TTC549 (cell line): ENCODE measurements at regions not wholly inside any gene's neighbourhood (a gene's known extent, or its start where the extent isn't known, plus 50 kb on each side); places are given as distances from the start of the nearest gene placed in this dataset.
"Not testable (repeated sequence)": the region's sequence is repeated elsewhere in the genome, so short reads cannot be mapped to it uniquely, and the experiment has no call there.

ENCODE experiments used
- FAIRE-seq: peaks from 2 replicates; lab custom pipeline; 2012; peaks lifted over from hg19 to GRCh38; lab: Jason Lieb, UNC

DNA sequence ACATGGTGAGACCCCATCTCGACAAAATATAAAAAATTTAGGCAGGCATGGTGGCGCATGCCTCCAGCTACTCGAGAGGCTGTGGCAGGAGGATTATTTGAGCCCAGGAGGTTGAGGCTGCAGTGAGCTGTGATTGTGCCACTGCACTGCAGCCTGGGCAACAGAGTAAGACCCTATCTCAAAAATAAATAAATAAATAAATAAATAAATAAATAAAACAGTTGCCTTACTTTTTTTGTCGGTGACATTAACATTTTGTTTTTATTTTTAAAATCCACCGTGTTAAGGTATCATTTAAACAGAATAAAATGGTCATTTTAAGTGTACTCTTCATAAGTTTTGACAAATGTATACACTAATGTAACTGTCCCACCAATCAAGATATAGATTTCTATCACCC is 57.0 kb downstream of the RASL11A start:
- no peak for FAIRE-seq

DNA sequence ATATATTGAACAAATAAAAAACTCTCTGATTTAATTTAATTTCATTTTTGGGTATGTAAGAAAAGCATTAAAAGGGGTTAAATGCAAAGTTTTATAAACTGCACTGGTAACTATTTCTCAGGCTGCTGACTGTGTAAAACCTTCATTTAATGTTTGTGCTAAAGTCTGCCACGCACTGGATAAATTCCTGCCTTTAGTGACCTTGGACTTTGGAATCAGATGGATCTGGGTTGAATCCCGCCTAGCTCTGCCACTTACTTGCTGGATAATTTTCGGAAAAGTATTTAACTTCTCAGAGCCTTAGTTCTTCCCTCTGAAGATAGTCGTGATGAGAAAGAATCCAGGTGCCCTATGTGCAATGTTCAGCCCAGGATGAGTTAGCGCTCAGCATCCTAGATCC is 58.6 kb downstream of the RASL11A start:
- FAIRE-seq = no peak

DNA sequence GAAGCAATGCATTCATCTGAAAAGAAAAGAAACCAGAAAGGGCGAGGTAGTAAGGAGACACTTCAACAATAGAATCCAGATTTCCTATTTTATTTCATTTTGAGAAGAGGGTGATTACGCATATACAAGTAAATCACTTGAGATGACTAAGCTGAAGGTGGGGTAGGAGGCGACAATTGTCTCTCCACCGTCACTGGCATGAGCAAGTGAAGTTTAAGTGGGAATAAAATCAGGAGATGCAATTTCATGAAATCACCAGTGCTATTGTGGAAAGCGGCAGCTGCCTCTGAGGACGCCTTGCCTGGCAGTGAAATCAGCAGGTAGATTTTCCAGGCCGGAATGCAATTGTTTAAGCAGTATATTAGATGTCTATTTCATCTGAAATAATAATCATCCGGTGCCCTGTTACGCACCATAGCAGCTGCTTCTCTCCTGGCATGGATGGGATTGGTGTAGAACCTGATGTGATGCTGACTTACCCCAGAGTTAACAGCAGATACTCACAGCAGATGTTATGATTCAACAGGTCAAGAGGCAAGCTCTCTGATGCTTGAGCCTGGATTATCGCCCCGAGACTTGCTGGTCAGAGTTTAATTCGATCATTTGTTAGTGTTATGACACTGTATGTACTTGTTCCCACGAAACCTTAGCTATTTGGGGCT is 64.3 kb downstream of the RASL11A start:
- no peak for FAIRE-seq

DNA sequence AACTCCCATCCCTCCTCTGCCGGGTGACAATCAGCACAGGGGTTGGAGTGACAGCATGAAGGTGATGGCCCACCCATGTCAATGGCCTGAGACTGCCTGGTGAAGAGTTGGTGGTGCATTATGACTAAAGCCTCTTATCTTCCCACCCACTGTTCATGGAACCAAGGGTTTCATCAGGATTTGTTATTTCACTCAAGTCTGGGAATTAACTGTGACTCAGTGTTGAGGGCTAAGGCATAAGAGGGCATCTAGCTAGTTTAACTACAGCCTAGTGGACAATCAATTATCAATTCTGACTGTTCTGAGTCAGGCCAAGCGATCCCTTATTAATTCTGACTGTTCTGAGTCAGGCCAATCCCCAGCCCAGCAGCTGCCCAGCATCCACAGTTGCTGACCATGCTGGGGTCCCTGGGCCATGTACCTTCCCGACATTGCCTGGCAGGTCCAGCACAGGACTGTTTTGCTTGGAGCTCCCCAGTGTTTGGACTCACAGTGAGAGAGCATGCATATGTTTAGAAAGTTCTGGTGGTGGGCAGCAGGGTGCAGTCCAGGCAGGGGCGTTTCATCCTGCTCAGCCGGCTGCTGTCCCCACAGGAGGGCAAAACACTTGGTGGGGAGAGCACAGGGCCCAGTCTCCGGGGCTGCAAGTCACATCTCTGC is 65.5 kb downstream of the RASL11A start:
- FAIRE-seq = no peak

DNA sequence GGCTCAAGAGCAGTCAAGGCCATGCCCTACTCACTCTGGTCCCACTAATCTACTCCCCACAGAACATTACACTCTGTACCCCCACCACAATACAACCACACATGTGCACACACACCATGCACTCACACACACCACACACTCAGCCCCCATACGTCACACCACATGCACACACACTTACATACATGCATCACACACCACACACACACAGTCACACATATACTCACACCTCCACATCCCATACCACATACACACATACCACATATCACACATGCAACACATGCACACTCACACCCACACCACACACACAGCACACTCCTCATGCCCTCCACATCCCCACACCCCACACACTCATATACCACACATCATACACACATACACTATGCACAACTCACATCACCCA is 67.6 kb downstream of the RASL11A start:
- FAIRE-seq = no peak

DNA sequence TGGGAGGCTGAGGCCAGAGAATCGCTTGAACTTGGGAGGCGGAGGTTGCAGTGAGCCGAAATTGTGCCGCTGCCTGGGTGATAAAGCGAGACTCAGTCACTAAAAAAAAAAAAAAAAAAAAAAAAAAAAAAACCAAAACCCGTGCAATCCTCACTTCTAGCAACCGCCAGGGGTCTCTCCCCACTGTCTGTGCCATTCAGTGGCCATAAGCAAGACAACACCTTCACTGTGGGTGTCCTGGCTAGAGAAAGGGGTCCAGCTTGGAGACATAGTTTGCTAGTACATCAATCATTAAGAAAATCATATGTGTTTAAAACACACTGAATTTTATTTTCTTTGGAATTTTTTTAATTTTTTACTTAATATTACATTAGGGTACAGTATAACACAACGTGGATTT is 68.2 kb downstream of the RASL11A start:
- FAIRE-seq = no peak

DNA sequence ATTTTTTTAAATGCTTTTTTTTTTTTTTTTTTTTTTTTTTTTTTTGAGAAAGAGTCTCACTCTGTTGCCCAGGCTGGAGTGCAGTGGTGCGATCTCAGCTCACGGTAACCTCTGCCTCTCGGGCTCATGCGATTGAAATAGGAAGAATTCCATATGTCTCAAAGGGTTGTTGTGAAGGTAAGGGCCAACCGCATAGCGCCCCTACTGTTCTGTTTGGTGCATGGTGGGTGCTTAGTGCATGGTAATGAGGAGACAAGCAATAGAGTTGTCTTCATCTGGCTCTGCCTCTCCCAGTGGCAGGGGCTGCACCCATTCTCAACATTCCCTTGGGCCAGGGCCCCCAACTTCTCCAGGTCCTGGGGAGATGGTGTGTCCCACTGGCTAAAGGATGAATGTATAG is 68.7 kb downstream of the RASL11A start:
- no peak for FAIRE-seq

DNA sequence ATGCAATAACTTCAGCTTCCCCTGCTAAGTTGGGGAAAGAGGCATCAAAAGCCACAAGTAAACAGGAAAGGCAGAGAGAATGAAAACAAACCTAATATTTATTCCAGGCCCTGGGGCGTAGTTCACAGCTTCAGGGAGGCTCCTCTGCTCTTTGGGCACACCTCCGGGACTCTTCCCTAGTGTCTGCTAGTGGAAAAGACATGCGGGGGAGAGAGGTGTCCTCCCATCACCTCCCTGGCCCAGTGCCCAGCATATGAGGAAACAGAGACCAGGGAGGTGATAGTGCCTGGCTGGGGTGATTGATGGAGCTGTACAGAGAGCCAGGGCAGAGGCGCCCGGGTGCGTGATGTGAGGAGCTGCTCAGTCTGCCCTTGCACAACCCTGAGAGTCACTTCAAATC is 71.0 kb downstream of the RASL11A start:
- FAIRE-seq = no peak

DNA sequence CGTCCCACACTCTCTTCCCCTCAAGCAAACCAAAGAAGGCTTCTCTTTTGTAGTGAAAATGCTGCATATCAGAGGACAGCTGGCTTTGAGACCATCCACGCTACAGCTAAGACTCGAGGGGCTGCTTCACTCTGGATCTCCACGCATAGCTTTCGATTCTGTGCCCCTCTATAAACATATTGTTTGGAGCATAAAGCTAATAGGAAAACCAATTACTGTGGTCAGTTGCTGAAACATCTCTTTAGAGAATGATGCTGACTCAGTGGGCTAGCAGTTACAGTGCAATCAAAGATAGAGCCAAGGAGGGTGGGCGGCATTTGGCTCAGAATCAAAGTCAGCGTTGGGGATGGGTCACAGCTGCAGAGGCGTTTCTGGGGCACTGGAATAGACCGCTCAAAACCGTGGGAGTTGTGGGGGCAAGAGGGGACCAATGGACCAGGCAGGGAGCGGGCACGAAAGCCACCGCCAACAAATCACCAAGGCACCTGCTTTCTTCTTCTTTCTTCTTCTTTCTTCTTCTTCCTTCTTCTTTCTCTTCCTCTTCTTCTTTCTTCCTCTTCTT is 76.7 kb downstream of the RASL11A start:
- no peak for FAIRE-seq

DNA sequence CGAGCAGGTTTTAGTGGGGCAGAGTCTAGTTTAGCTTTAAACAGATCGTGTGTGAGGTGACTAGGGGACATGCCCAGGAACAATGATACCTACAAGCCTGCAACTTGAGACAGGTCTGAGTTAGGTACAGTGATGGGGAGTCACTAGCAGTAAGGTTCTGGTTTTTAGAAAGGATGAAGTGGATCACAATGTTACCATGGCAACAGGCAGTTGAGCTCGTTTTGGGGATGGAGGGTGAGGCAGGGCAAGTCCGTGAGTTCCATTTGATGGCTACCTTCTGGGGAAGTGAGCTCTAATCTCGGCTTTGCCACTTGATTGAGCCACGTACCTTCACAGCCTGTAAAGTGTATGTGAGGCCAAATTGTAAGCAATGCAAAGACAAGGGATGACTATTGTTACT is 76.0 kb upstream of the GTF3A start:
- no peak for FAIRE-seq

DNA sequence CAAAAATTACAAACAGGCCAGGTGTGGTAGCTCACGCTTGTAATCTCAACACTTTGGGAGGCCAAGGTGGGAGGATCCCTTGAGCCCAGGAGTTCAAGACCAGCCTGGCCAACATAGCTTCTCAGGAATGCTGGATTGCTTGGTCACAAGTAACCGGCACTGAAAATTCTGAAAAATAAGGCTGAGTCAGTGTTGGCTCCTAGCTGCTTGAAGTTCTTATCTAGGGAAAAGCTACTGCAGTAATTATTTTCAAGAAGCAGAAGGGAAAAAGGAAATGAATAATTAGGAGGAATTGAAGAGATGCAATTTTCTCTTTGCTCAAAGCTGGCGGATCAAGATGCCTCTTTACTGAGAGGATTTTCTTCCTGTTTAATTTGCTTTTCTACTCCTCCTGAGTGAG is 75.0 kb upstream of the GTF3A start:
- FAIRE-seq = no peak

DNA sequence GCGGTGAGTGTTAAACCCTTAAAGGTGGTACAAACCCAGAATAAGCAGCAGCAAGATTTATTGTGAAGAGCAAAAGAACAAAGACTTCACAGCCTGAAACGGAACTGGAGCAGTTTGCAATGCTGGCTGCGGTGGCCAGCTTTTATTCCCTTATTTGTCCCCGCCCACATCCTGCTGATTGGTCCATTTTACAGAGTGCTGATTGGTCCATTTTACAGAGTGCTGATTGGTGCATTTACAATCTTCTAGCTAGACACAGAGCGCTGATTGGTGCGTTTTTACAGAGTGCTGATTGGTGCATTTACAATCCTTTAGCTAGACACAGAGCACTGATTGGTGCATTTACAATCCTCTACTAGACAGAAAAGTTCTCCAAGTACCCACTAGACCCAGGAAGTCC is 73.6 kb upstream of the GTF3A start:
- FAIRE-seq = not testable (repeated sequence)

DNA sequence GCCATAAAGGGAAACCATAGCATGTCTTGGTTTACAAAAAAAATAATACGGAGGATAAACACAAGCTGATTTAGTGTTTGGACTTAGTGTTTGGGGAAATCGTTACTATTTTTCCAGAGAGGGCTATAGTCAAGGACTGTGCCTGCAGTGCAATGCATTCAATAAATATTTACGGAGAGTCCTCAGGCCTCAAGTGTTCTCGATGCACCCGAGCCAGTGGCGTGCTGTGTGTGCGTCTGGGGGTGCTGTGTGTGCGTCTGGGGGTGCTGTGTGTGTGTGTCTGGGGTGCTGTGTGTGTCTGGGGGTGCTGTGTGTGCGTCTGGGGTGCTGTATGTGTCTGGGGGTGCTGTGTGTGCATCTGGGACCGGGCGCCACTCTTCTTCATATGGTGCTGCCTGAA is 71.7 kb upstream of the GTF3A start:
- FAIRE-seq = no peak

DNA sequence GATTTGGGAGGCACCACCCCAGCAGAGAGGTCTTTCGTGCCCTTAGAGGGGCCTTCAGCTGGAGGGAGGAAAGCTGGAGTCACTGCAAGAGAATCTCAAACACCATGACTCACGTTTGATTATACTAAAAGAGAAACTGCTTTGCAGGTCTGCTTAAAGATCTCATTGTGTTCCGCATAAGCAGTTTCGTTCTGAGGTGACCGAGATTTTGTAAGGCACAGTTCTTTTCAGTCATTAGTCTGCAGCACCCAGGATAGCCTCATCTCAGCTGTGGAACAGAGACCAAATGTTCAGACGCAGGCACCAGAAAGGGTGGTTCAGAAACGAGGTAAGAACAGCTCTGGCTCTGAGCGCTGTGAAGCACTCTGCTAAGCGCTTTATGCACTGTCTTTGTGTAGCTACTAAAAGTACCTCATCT is 71.2 kb upstream of the GTF3A start:
- FAIRE-seq = no peak

DNA sequence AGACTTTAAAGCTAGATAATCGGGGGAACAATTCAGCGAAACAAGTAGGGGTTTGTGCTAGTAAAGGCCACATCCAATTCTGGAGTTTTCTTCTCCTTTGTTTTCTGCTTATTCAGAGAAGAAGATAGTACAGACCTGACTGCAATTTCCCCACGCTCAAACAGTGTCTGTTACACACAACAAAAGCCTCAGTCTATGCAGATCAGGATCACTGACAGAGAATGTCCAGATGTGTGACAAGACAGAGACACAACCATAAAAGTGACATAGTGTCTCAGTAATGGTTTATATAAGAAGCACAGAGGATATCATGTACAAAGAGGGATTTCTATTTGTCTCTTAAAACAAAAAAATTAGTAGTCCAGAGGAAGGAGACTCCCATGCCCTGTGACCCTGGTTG is 70.7 kb upstream of the GTF3A start:
- no peak for FAIRE-seq

DNA sequence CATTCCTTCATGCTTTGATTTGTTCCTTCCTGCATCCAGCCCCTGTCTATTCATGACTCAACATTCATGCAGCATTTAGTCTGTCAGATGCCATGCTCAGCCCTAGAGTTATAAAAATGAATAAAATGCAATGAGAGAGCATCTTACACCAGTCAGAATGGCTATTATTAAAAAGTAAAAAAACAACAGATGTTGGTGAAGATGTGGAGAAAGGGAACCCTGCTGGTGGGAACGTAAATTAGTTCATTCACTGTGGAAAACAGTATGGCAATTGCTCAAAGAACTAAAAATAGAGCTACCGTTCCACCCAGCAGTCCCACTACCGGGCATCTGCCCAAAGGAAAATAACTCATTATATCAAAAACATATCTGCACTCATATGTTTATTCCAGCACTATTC is 70.0 kb upstream of the GTF3A start:
- FAIRE-seq = no peak

DNA sequence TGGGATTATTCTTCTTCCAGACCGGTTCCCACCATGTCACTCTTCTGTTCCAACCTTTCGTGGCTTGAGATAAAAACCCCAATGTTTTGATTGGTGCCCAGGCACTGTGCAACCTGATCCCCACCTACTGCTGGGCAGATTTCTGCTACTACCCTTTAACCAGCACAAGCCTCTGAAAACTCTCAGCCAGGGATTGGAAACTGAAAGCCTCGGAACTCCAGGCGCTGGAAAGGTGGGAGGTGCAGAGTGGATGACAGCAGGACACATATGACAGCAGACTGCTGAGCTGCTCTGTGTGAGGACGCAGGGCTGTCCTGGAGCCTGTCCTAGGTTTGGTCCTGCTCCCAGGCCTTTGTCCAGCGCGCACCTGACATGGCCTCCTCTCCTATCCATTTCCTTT is 68.5 kb upstream of the GTF3A start:
- no peak for FAIRE-seq

DNA sequence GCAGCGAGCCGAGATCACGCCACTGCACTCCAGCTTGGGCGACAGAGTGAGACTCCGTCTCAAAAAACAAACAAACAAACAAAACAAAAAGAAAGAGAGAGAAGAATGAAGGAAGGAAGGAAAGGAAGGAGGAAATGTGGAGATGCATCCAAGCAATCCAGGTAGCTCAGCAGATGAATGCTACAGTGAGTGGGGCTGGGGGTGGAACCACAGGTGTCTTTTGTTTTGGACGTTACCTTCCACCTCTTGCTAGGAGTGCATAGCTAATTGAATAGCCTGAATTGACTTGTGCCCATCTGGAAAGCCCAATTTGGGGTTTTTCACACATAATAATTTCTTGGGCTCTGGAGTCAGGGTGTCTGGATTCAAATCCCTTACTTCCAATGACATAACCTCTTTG is 66.0 kb upstream of the GTF3A start:
- FAIRE-seq = no peak

DNA sequence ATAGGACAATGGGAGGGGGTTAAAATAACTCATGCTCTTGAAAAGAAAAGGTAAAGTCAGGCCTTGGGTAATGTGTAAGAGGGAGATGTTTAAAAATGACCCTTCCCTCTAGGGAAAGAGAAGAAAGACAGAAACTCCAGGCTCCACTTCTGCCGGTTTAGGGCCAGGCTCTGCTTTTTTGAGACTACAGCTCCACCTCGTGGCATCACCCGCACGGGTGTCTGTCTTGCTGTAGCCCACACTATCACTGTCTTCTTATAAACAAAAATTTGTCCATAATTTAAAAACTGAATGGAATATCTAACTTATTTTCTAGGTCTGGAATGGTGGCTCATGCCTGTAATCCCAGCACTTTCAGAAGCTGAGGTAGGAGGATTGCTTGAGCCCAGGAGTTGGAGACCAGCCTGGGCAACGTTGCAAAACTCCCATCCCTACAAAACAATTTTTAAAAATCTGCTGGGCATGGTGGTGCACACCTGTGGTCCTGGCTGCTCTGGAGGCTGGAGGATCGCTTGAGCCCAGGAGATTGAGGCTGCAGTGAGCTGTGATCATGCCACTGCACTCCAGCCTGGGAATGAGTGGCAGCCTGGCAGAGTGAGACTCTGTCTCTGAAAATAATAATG is 65.1 kb upstream of the GTF3A start:
- peak; percentile 59 for FAIRE-seq

DNA sequence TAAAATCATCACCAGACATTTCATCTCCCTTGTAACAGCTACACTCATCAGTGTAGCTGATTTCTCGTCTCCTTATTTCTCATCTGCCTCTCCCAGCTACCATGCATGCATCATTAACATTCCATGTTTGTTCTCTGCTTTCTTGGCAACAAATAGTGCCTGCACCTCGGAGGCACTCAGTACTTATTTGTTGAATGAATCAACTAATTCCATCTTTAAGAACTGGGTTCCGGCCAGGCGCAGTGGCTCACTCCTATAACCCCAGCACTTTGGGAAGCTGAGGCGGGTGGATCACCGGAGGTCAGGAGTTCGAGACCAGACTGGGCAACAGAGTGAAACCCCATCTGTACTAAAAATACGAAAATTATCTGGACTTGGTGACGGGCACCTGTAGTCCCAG is 63.9 kb upstream of the GTF3A start:
- FAIRE-seq = no peak

DNA sequence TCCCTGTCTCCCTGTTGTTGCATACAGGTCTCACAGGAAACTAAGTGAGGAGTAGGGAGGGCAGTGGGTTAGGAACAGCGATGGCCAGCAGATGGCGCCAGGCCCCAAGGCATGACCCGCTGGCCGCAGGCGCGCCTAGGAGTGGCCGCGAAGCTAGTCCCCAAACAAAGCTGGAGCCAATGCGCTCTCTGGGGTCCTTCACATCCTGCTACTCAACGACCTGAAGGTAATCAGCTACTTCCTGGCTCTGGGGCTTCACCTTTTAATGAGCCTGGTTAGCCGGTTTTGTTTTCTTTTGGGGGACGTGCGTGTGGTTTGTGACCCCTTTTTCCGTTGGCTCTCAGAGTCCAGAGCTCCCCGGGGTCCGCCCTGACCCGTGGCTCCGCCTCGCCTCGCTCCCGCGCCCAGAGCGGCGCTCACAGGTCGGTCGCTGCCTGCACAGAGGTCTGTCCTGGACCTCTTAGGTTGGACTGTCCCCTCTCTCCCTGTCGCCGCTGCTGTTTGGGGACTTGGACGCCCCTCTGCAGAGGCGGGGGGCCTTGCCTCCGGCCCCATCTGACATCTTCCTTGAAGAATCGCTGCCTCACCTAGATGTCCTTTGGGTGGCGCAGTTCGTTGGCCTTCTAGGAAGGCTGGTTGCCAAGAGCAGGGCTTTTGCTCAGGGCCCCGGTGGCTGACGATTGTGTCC is 62.2 kb upstream of the GTF3A start:
- FAIRE-seq = no peak

DNA sequence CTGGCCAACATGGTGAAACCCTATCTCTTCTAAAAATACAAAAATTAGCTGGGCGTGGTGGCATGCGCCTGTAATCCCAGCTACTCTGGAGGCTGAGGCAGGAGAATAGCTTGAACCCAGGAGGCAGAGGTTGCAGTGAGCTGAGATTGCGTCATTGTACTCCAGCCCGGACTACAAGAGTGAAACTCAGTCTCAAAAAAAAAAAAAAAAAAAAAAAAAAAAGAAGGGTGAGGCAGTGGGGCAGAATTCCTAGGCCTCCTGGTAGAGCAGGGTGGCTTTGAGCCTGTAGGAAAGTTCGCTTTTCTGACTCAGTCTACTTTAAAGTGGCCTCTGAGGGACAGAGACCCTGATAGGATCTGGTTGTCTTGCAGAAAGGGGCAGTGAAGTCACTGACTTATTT is 60.8 kb upstream of the GTF3A start:
- FAIRE-seq = not testable (repeated sequence)

DNA sequence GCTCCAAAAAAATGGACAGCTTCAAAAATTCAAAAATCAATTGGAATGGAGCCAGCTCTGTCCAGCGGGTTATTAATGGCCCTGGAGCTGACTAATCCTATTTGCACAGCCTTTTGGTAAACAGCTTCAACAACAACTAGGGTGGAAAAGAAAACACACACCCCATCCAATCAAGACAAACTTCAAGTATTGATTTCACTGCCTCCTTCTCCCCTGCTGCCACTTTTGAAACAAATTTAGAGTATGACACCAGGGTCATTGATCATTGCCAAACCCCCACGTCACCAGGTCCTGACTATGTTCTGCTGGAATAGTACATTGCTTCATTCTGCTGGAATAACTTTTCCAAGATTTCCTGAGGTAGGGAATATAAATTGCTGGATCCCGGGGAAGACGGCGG is 56.8 kb upstream of the GTF3A start:
- no peak for FAIRE-seq
